ENCODE measurements at regions not wholly inside any gene's neighbourhood (a gene's known extent, or its start where the extent isn't known, plus 50 kb on each side); places are given as distances from the start of the nearest gene placed in this dataset.

DNA sequence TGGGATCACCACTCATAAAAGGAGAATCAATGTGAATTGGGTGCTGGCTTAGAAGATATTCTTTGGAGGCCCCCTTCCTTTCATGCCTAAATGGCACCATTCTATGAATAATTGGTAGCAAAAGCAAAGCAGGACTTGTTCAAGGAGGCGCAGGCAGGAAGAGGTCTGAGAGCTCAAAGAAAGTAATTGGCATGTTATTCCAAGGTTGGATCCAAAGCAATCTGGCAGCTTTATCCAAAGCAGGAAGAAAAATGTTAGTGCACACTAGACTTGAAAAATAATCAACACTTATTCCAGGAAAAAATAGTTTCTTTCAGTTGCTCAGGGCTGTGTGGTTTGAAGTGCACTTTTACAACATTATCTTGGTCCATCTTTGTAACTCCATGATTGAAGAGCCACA, 326.4 kb downstream of the NUAK1 start:
- Histone ChIP-seq H4K91ac (ENCODE audit: low read length) (no peak overlapping the region), H3K36me3 (ENCODE audit: control insufficient read depth in 1 of 2, insufficient read depth in 2 of 2, low read depth in 1 of 2, low read length in 2 of 2) (no peaks in the 10 kb centered on the region), H2BK12ac (ENCODE audit: low read length in 2 of 2) (no peak overlapping the region), H3K27ac (ENCODE audit: low read length, poor library complexity, severe bottlenecking) (no peak overlapping the region), H2AK5ac (ENCODE audit: low read length, severe bottlenecking) (no peak overlapping the region), H2BK120ac (ENCODE audit: low read depth, low read length) (no peak overlapping the region), H3K4ac (ENCODE audit: low read depth in 1 of 2, low read length in 2 of 2) (no peak overlapping the region), H2BK5ac (ENCODE audit: low read depth, low read length, poor library complexity, severe bottlenecking) (no peak overlapping the region), H3K4me3 (ENCODE audit: insufficient read depth in 1 of 2, low read depth in 1 of 2, low read length in 2 of 2) (no peak overlapping the region), H3K9me3 (ENCODE audit: control insufficient read depth, low read length) (no peaks in the 10 kb centered on the region), H3K79me1 (replicated peaks; ENCODE audit: low read length, poor library complexity, severe bottlenecking) (no peaks in the 10 kb centered on the region), H3K18ac (ENCODE audit: low read depth in 1 of 2, low read length in 2 of 2) (no peak overlapping the region), H3K27me3 (ENCODE audit: control insufficient read depth in 1 of 2, insufficient read depth in 1 of 2, low read length in 2 of 2) (no peaks in the 10 kb centered on the region), H4K8ac (ENCODE audit: low read length) (no peak overlapping the region), H2BK15ac (ENCODE audit: low read depth, poor library complexity, severe bottlenecking) (no peak overlapping the region), H3K14ac (ENCODE audit: low read length in 2 of 2) (no peak overlapping the region), H3K9ac (ENCODE audit: low read length) (no peak overlapping the region), H3K23ac (ENCODE audit: low read length in 2 of 2) (no peak overlapping the region), H3K4me1 (ENCODE audit: control insufficient read depth, insufficient read depth, low read depth, low read length) (no peaks in the 10 kb centered on the region), H2AFZ (ENCODE audit: low read depth, low read length) (no peak overlapping the region), H3K4me2 (ENCODE audit: low read length, poor library complexity, severe bottlenecking) (no peak overlapping the region)
- WGBS: 85% methylated on average over 1 of the region's 1 CpG
- DNase-seq: no peak

GRCh38 chr12:105813201-105813600, 325.6 kb downstream of the NUAK1 start:
- H3K27me3 ChIP-seq (ENCODE audit: control insufficient read depth in 1 of 2, insufficient read depth in 1 of 2, low read length in 2 of 2): no peaks in the 10 kb centered on the region
- 37% methylated on average over 5 of the region's 5 CpGs for WGBS

DNA sequence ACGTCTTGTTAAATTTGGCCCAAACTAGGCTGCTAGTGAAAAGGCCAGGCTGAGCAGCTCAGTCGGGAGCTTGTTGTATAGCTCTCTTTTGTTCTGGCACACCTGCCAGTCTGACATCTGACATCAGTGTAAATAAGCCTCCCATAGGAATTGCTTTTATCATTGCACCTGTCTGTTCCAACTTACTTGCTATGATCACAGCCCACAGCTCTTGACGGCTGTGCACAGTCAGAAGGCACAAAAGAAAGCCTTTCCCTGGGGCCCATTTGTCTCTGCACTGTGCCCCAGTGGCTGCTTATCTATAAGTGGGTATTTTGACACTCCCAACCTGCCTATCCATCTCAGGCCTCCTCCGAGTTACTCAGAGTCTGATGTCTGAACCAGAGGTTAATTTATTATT, 324.5 kb downstream of the NUAK1 start:
- Histone ChIP-seq H3K4me1 (ENCODE audit: control insufficient read depth, insufficient read depth, low read depth, low read length) (no peaks in the 10 kb centered on the region), H2AK5ac (ENCODE audit: low read length, severe bottlenecking) (no peak overlapping the region), H3K9me3 (ENCODE audit: control insufficient read depth, low read length) (no peaks in the 10 kb centered on the region), H2BK15ac (ENCODE audit: low read depth, poor library complexity, severe bottlenecking) (no peak overlapping the region), H3K4me3 (ENCODE audit: insufficient read depth in 1 of 2, low read depth in 1 of 2, low read length in 2 of 2) (no peak overlapping the region), H2BK5ac (ENCODE audit: low read depth, low read length, poor library complexity, severe bottlenecking) (no peak overlapping the region), H3K4me2 (ENCODE audit: low read length, poor library complexity, severe bottlenecking) (no peak overlapping the region), H3K18ac (ENCODE audit: low read depth in 1 of 2, low read length in 2 of 2) (no peak overlapping the region), H4K91ac (ENCODE audit: low read length) (no peak overlapping the region), H2BK12ac (ENCODE audit: low read length in 2 of 2) (no peak overlapping the region), H3K36me3 (ENCODE audit: control insufficient read depth in 1 of 2, insufficient read depth in 2 of 2, low read depth in 1 of 2, low read length in 2 of 2) (no peaks in the 10 kb centered on the region), H4K8ac (ENCODE audit: low read length) (no peak overlapping the region), H3K27me3 (ENCODE audit: control insufficient read depth in 1 of 2, insufficient read depth in 1 of 2, low read length in 2 of 2) (no peaks in the 10 kb centered on the region), H3K14ac (ENCODE audit: low read length in 2 of 2) (no peak overlapping the region), H2AFZ (ENCODE audit: low read depth, low read length) (no peak overlapping the region), H3K9ac (ENCODE audit: low read length) (no peak overlapping the region), H3K4ac (ENCODE audit: low read depth in 1 of 2, low read length in 2 of 2) (no peak overlapping the region), H3K27ac (ENCODE audit: low read length, poor library complexity, severe bottlenecking) (no peak overlapping the region), H3K23ac (ENCODE audit: low read length in 2 of 2) (no peak overlapping the region), H2BK120ac (ENCODE audit: low read depth, low read length) (no peak overlapping the region), H3K79me1 (replicated peaks; ENCODE audit: low read length, poor library complexity, severe bottlenecking) (no peaks in the 10 kb centered on the region)
- DNase-seq: no peak
- WGBS: 94% methylated on average over 3 of the region's 4 CpGs

More at GRCh38 chr12:105813201-105813600, 325.6 kb downstream of the NUAK1 start:
- Histone ChIP-seq H4K8ac (ENCODE audit: low read length) (no peak overlapping the region), H2BK15ac (ENCODE audit: low read depth, poor library complexity, severe bottlenecking) (no peak overlapping the region), H2BK120ac (ENCODE audit: low read depth, low read length) (no peak overlapping the region), H3K4me1 (ENCODE audit: control insufficient read depth, insufficient read depth, low read depth, low read length) (no peaks in the 10 kb centered on the region), H3K4me3 (ENCODE audit: insufficient read depth in 1 of 2, low read depth in 1 of 2, low read length in 2 of 2) (no peak overlapping the region), H3K36me3 (ENCODE audit: control insufficient read depth in 1 of 2, insufficient read depth in 2 of 2, low read depth in 1 of 2, low read length in 2 of 2) (no peaks in the 10 kb centered on the region), H3K18ac (ENCODE audit: low read depth in 1 of 2, low read length in 2 of 2) (no peak overlapping the region), H2AK5ac (ENCODE audit: low read length, severe bottlenecking) (no peak overlapping the region), H3K79me1 (replicated peaks; ENCODE audit: low read length, poor library complexity, severe bottlenecking) (no peaks in the 10 kb centered on the region), H2AFZ (ENCODE audit: low read depth, low read length) (no peak overlapping the region), H3K9ac (ENCODE audit: low read length) (no peak overlapping the region), H3K4me2 (ENCODE audit: low read length, poor library complexity, severe bottlenecking) (no peak overlapping the region), H3K23ac (ENCODE audit: low read length in 2 of 2) (no peak overlapping the region), H3K4ac (ENCODE audit: low read depth in 1 of 2, low read length in 2 of 2) (no peak overlapping the region), H3K9me3 (ENCODE audit: control insufficient read depth, low read length) (no peaks in the 10 kb centered on the region), H3K14ac (ENCODE audit: low read length in 2 of 2) (no peak overlapping the region), H4K91ac (ENCODE audit: low read length) (no peak overlapping the region), H3K27ac (ENCODE audit: low read length, poor library complexity, severe bottlenecking) (no peak overlapping the region), H2BK12ac (ENCODE audit: low read length in 2 of 2) (no peak overlapping the region), H2BK5ac (ENCODE audit: low read depth, low read length, poor library complexity, severe bottlenecking) (no peak overlapping the region)
- peak; percentile 4 for DNase-seq

- Histone ChIP-seq H2BK12ac (ENCODE audit: low read length in 2 of 2) (no peak overlapping the region), H3K9me3 (ENCODE audit: control insufficient read depth, low read length) (no peaks in the 10 kb centered on the region), H3K27me3 (ENCODE audit: control insufficient read depth in 1 of 2, insufficient read depth in 1 of 2, low read length in 2 of 2) (no peaks in the 10 kb centered on the region), H3K23ac (ENCODE audit: low read length in 2 of 2) (no peak overlapping the region), H2AK5ac (ENCODE audit: low read length, severe bottlenecking) (no peak overlapping the region), H3K4me2 (ENCODE audit: low read length, poor library complexity, severe bottlenecking) (no peak overlapping the region), H2BK15ac (ENCODE audit: low read depth, poor library complexity, severe bottlenecking) (no peak overlapping the region), H3K36me3 (ENCODE audit: control insufficient read depth in 1 of 2, insufficient read depth in 2 of 2, low read depth in 1 of 2, low read length in 2 of 2) (no peaks in the 10 kb centered on the region), H3K9ac (ENCODE audit: low read length) (no peak overlapping the region), H3K79me1 (replicated peaks; ENCODE audit: low read length, poor library complexity, severe bottlenecking) (no peaks in the 10 kb centered on the region), H3K4ac (ENCODE audit: low read depth in 1 of 2, low read length in 2 of 2) (no peak overlapping the region), H3K4me1 (ENCODE audit: control insufficient read depth, insufficient read depth, low read depth, low read length) (peaks cover 2% of the 10 kb centered on the region), H4K8ac (ENCODE audit: low read length) (no peak overlapping the region), H3K4me3 (ENCODE audit: insufficient read depth in 1 of 2, low read depth in 1 of 2, low read length in 2 of 2) (no peak overlapping the region), H2AFZ (ENCODE audit: low read depth, low read length) (no peak overlapping the region), H3K18ac (ENCODE audit: low read depth in 1 of 2, low read length in 2 of 2) (no peak overlapping the region), H2BK5ac (ENCODE audit: low read depth, low read length, poor library complexity, severe bottlenecking) (no peak overlapping the region), H3K14ac (ENCODE audit: low read length in 2 of 2) (no peak overlapping the region), H4K91ac (ENCODE audit: low read length) (no peak overlapping the region), H3K27ac (ENCODE audit: low read length, poor library complexity, severe bottlenecking) (no peak overlapping the region), H2BK120ac (ENCODE audit: low read depth, low read length) (no peak overlapping the region)
- 65% methylated on average over 2 of the region's 2 CpGs for WGBS
- no peak for DNase-seq
These were observed 319.2 kb downstream of the NUAK1 start for GRCh38 chr12:105819549-105819948.

Measured in mesenchymal stem cell (in vitro differentiated cells and primary cell).